NCI-H2171 (cell line): ENCODE measurements at regions not wholly inside any gene's neighbourhood (a gene's known extent, or its start where the extent isn't known, plus 50 kb on each side); places are given as distances from the start of the nearest gene placed in this dataset.
"Not testable (repeated sequence)": the region's sequence is repeated elsewhere in the genome, so short reads cannot be mapped to it uniquely, and the experiment has no call there.

Source experiments
- DNase-seq: peaks from one replicate; lab custom pipeline; 2025; lab: John Stamatoyannopoulos, UW

DNA sequence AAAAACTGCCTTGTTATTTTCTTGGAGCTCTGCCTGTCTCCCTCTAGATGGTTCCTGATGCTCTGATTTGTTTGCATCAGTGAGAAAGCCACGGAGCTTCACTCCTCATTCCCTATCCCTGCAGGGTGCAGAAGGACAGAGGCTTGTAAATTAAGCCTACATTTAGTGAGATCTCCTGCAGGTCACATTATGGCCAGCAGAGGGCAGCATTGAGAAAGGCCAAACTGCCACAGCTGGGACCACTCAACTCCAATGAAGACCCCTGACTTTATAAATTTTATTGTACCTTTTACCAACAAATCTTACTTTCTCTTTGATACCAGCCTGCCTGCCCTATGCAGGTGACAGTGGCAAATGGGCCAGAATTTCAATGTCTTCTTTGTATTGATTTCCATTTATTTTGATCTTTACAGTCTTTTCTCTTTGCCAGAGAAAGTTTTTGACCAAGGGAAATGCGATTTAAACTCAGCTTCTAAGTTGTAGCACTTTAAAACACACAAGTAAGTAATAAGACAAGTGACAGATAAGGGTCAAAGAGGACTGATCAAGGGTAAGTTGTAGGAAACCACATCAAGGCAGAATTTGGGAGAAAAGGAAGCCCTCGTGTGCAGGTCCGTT, 1029.1 kb upstream of the KLHL29 start:
- peak; percentile 25 for DNase-seq

DNA sequence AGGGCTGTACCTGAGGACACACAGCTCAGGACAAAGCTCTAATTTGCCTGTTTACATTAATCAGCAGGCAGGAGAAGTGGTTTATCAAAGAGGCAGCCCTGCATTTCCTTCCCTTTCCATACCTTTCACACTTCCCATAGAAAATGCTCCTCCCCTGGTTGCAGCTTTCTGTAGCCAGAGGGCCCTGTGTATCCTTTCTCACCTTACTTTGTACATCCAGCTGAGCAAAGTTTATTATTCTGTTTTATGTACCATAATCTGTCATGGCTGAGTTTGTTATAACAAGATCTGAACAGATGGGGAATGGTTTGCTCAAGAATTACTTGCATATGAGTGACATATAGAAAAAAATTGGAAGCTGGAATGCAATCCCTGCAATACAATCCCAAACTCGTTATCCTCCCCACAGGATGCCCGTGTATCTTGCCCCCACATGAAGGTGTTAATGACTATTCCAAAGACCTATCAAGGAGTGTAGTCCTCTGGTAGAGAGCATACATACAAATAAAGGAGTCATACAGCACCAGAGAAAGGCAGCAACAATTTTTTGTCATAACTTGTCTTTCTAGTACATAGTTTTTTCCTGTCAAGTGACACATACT, 1025.8 kb upstream of the KLHL29 start:
- peak; percentile 92 for DNase-seq

DNA sequence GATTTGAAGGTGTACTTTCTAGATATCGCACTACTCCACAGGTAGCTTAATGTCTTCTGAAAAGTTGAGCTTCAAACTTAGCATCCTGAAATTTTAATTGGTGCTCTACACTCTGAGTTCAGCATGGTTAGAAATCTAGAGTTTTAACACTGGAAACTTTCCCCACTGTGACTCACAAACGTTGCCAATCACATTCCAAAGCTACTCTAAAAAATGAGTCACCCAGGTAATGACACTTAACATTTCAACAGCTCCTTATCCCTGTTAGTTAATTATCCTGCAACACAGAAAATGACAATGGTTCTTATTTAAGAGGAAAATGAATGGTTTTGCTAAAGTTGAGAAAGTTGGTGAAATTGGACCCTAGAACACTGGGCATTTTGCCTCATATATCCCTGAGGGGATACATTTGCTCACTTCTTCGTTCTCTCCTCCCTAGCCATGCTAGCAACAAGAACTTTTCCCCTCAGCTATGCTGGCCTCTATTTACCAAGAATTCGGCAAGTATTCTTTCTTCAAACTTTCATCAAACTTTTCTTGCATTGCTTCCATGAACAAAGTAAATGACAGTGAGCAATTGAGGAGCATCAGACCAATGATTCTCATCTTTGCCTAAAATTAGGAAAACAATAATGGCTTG, 1024.1 kb upstream of the KLHL29 start:
- DNase-seq = no peak

DNA sequence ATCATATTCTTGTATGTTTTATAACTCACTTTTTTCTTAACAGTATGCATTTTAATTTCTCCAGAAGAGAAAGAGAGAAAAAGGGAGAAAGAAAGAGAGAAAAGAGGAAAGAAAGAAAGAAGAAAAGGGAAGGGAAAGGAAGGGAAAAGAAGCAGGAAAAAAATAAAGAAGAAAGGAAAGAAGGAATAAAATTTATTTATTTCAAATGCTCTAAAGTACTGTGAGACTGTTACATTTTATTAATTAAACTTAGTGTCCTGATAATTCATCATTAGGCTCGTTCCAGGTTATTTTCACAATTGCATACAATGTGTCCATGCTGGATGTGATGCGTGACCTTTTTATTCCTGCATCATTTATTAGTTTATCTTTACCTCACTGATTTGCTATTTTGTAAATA, 1023.4 kb upstream of the KLHL29 start:
- no peak for DNase-seq

DNA sequence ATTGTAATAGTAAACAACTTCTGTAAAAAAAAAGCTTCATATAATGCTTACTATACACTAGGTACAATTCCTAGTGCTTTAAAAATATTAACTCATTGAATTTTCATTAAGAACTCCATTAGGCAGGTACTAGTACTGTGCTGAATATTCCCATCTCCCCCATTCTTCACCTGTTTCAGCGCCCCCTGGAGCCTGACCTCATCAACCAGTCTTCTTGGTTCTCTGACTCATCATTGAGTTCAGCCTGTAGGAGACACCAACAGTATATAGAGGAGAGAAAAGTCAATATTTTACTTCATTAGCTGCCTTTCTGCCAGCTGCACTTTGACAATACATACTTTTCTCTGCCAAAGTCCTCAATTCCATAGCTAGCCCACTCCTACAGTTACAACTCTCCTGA, 1009.9 kb upstream of the KLHL29 start:
- no peak for DNase-seq

DNA sequence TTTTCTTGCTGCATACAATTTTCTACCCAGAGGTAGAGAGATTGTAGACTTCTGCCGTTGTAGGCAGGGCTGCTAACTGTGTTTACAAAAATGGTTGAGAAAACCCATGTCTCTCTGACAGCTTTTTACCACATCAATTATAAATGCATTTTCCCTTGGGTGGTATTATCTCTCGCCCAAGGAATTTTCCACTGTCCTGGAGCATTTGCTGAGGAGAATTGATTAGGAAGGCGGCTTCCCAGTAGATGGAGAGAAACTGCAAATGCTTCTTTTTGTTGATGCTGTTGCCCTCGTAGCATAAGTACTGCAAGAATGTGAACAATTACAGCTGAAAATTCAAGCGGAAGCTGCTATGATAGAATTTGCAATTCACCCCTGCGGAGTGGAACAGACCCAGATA, 1007.7 kb upstream of the KLHL29 start:
- DNase-seq = no peak

DNA sequence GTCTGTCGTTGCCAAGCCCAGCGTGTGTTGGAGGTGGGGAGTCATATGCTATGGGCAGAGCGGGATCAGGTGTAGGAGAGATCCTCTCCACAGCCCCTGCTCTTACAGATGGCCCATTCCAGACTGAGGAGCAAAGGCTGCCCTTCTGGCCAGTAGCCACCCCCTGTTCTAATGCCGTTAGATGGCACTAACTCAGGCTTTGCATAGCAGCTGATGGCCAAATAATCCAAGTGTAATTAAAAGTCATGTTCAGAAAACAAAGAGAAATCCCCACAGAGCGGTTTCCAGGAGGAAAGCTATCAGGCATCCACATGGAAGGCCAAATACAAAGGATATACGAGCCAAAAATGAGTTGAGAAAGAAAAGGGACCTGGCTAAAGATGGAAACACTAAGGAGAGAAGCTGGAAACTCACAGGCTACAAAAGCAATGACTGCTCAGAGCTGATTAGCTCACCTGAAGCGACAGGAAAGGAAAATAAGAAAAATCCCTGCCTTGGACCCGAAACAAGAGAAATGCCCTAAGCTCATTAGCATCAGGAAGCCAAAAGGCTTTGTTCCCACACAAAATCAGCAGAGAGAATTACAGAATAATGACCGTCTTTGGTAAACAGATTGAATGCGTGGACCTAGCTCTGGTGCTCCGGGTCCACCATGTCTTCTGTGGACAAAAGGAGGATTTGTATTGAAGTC, 1002.4 kb upstream of the KLHL29 start:
- DNase-seq = no peak

DNA sequence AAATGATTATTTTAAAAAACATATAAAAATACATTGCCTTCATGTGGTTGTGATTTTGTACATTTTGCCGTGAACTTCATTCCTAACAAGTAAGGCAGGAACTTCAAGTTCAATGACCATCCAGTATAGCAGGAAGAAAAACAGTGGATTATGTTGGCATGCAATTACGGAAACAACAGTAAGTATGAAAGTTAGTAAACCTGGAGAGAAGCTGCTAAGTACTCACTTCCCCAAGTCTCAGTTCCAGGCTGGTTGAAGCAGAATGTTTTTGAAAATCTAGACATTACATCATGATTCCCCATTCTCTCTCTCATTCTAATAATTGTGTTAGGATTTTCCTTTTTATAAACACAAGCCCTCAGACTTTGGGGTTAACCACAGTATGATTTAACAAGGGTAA, 987.1 kb upstream of the KLHL29 start:
- DNase-seq = no peak

DNA sequence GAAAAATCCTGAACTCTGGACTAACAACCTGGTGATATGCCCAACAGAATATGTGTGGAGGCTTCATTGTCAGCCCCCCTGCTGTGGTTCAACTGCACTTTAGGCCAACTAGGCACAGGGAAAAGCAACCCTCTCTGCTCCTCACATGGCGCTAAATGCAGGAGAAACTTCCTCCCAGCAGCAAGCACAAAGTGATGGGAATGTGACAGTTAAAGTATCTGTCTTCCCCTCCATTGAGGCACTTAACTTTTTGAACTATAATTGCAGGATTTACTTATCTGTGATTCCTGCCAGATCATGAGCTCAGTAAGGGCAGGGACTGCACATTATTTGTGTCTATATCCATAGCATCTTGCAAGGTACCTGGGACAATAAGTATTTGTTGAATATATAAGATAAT, 981.2 kb upstream of the KLHL29 start:
- DNase-seq = no peak

DNA sequence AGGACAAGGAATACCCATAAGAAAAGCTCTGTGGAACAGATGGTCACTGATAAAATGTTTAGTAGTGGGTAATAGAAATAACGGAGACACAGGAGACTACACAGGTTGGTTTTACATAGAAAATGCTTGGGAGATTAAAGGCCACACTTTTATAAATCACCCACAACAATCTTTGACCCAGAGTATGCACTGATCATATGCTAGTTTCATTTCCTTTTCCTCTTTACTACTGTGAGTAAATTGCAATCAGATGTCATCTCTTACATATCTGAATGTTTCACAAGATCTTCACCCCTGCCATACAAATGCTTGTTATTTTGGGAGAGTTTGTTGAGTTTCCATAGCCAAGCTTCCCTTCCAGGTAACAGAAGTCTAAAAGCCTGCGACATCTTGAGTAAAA, 978.4 kb upstream of the KLHL29 start:
- DNase-seq = no peak

DNA sequence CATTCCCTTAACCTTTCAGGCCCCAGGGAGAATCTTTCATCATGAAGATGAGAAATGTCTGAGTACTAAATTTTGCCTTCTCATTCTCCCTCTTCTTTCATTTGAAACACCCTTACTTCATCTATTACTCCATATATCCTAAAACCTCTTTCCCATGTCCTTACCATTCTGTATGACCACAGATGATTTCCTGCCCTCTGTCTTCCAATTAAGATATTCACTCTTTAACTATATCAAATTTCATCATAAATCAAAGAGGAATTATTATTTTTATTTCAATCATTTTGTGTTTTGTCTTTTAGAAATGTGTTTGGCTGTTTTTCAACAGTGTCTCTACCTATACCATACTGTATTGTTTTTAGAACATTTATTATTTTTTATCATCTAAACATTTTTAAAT, 964.9 kb upstream of the KLHL29 start:
- no peak for DNase-seq

DNA sequence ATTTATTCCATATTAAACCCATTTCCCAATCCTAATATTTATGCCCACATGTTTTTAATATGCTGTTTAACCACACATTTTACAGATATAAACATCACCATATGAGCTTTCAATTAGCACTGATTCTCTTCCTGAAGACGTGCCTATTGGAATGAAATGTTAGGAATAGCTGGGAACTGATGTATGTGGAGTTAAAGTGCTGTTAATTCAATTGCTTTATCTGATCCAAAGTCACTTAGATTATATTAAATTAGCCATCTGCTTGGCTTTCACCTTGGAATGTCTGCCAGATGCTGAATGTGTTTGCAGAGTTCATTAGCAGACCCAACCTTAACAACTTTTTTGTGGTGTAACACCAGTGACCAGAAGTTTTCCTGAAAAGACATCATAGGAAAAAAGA, 942.9 kb upstream of the KLHL29 start:
- DNase-seq = peak; percentile 43

DNA sequence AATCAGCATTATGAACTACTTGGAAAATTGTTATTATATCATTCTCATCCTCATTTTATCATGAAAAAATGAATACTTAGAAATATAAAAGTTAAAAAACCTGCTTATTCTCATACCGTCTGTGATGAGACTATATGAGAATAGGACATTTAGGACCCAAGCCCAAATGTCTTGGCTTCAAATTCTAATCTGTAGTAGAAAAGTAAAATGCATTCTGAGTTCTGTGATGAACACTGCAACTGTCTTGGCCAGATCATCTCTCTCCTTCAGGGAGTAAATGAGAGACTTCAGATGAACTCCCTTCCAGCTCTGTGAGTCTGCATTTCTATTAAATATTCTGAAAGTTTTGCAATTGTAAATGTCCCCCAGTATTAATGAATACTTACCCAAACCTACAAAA, 940.7 kb upstream of the KLHL29 start:
- DNase-seq = no peak

DNA sequence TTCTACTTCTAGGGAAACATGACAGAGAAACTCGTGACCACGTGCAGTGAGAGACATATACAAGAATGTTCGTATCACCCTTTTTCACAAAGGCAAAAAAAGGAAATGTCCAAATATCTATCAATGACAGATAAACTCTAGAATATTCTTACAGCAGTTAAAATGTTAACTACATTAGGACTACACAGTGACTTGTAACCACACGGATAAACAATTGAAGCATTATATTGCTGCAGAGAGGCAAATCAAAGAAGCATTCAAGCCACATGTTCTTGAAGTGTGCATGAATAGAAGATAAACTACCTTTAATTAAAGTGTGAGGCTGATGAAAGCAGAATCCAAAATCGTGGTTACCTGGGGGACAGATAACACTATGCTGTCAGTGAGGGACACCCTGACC, 935.3 kb upstream of the KLHL29 start:
- no peak for DNase-seq

DNA sequence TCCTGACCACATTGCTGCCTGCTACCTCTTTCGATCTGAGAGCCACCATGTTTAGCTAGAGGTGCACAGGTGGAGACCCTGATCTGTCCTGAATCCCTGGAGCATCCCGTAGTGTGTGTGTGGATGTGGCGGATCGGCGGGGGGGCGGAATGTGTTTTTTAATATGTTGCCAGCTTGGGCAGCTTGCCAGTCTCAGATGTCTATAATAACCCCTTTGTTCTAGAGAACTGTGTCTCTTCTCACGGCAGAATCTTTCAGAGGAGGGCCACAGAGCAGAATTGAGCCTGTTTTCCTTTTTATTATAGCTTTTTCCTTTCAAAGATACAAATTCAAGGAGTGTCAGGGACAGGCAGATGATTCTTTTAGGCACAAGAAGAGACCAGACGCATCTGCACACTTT, 934.1 kb upstream of the KLHL29 start:
- peak; percentile 52 for DNase-seq

DNA sequence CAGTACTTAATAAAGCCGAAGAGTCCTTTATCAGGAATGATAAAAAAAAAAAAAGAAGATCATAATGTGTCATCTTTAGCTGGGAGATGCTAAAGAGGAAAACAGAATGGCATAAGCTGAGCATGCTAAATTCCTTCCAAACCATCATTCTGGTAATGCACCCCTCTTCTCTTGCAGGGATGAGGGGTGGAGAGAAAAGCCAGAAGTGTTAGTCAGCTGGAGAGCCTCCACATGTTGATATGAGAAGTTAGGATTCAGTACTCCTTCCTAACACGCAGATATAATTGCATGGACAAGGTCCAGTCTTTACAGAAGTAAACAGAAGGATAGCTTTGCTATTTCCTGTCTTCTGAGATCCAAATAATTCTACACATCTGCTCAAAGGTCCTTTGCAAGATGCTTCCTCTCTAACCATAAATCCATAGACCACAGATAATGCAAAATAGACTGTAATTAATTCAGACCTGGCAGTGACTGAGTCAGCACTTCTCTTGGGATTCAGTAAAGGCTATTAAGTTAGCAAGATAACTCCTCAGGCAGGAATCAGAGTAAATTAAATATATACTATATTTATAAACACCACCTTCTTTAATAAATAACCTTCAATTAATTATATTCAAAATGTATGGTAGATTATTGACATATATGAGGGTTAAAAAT, 930.0 kb upstream of the KLHL29 start:
- DNase-seq = no peak

DNA sequence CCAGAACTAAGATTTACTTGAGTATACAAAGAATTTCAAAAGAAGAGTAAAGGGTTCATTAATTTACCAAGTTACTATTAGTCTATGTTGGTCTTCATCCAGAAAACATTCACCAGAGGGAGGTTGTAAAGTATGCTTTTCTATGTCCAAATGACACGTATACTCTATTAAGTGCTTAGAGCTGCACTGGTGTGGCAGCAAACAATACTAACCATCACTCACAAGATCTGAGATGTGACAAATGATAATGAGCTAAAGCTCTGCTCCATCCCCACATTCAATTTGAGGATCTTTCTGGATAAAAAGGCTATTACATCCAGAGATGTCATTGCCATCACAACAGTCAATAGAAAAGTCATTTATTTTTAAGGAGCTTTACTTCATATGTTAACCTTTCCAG, 926.5 kb upstream of the KLHL29 start:
- DNase-seq = no peak

DNA sequence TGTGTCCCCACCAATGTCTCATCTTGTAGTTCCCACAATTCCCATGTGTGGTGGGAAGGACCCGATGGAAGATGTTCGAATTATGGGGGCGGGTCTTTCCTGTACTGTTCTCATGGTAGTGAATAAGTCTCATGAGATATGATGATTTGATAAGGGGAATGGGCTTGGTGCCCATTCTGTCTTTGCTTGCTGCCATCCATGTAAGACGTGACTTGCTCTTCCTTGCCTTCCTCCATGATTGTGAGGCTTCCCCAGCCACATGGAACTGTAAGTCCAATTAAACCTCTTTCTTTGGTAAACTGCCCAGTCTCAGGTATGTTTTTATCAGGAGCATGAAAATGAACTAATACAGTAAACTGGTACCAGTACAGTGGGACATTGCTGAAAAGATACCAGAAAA, 909.9 kb upstream of the KLHL29 start:
- not testable (repeated sequence) for DNase-seq

DNA sequence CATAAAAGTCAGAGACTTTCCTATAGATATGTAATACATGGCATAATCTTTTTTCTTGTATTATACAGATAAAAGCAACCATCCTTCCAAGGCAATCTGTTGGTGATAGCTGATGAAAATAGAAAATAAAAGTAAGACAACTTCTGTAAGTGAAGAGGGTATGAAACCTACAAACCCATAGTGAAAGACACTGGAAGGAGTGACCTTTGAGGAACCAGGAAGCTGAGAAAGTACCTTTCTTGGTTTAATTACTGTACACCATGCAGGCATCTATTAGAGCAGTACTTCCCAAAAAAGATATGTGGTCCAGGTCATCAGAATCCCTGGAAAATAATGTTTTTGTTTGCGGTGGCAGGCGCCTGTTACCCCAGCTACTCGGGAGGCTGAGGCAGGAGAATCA, 906.6 kb upstream of the KLHL29 start:
- DNase-seq = no peak

DNA sequence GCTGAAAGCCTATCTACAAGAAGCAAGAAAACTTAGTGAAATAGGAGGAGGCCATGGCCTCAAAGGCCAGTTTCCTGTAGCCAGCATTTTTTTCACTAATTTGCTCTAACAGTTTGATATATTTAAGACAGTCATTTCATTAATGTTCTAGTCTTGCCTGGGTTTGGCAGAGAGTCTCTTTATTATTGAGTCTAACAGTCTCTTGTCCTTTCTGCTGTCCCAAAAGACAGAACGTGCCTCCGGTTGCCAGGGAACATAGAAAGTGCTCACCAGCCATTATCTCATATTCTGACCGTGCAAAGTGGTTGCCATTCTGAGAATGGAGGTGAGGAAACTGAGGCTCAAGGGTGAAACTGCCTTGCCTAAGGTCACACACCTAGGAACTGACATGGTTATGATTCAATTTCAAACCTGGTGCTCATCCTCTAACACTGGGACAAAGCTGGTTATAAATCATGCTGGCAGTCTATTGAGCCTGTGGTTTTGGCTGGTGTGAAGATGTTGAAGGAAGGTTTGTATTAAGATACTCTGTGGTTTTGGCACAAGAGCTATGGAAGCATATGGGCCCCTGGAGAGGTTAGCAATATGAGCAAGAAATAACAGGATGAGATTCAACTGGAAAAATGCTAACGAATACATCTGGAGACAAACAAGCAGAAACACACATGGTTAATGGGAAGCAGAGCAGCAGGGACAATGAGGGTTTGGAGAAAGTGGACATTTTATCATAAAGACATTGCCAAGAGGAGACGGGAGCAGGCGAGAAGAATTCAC, 903.3 kb upstream of the KLHL29 start:
- peak; percentile 58 for DNase-seq

DNA sequence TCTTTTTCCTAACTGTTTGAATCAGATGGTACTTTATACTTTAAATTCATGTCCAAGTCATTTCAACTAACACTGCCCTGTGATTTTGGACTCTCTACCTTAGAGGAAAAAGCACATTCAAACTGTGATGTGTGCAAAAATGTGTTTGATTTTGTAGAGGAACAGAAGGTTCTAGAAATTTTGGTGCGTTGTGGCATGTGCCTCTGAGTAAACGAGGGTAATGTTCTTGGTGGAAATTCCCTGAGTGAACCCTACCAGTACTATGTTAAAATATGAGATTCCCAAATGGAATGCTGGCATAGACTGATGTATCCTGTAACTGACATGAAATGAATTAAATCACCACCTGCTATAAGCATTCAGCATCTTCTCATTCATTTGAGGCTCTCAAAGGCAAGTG, 901.9 kb upstream of the KLHL29 start:
- DNase-seq = no peak

DNA sequence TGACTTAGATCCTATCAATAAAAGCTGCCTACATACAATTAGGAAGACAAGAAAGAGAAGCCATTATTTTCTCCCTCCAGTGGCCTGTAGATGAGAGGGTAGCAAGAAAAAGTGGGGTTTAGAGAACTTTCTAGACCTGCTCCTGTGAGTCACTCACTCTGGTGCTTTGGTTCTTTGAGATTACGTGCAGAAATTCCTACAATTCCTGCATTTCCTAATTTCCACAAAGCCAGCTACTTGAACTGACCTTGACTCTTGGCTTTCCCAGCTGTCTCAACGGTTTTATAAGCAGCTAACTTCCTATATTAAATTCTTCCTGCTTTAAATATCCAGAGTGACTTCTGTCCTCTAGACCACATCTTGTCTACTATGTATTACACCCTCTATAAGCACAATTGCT, 899.5 kb upstream of the KLHL29 start:
- DNase-seq = no peak
